K562 (cell line): ENCODE measurements at regions not wholly inside any gene's neighbourhood (a gene's known extent, or its start where the extent isn't known, plus 50 kb on each side); places are given as distances from the start of the nearest gene placed in this dataset.

ENCODE experiments used
- ATAC-seq: fragments of 200-7000 bp; cut with Tn5 transposase; 3 replicates; pipeline ENCODE4 v1.9.1; 2020; ENCODE audit warnings: moderate library complexity
- BruUV-seq: library from RNA; stranded (reverse); fragments of 400-500 nt; replicated peaks from 2 replicates; lab custom pipeline; 2021; lab: Mats Ljungman, UMichigan
- CTCF ChIA-PET: fragments of 300-600 bp; formaldehyde crosslinking; extraction: SDS; loops from one replicate; lab custom pipeline; 2021; ENCODE audit warnings: low intra/inter-chr PET ratio; lab: Yijun Ruan, JAX
- POLR2A ChIA-PET: fragments of 300-600, 350-650 bp; sonication (Branson Sonifier 250); formaldehyde crosslinking; extraction: SDS; loops from one replicate; lab custom pipeline; 2021; ENCODE audit warnings: antibody characterized with exemption, inconsistent platforms; lab: Yijun Ruan, JAX
- DNase-seq, 4 experiments: peaks; one replicate each; pipeline versions ENCODE4 v3.0.0 to v3.0.0-alpha.2; 2011 to 2018; ENCODE audit warnings: low spot score in 3 of 4, mixed read lengths in 3 of 4; ENCODE audit errors: extremely low read depth in 1 of 4
- FAIRE-seq: peaks from 2 replicates; lab custom pipeline; 2011; peaks lifted over from hg19 to GRCh38; lab: Jason Lieb, UNC
- H2AFZ ChIP-seq: 2 replicates; pipeline ENCODE4 v1.6.0; 2011; ENCODE audit warnings: low read depth, low read length, control low read depth, inconsistent platforms
- H3K27ac ChIP-seq: fragments of 200-600 bp; 3 replicates; pipeline ENCODE4 v1.8.0; 2011; ENCODE audit warnings: low read depth, mild to moderate bottlenecking, control low read depth, inconsistent platforms, low read length, moderate library complexity, mixed read lengths; ENCODE audit errors: extremely low read depth
- H3K27me3 ChIP-seq, 2 experiments: fragments of 300-600 bp in 1 of 2; 2 replicates in 1 of 2; 3 replicates in 1 of 2; pipeline versions ENCODE4 v1.6.0 to v1.8.0; 2011; ENCODE audit warnings: inconsistent platforms in 2 of 2, low read length in 2 of 2, mild to moderate bottlenecking in 1 of 2, mixed read lengths in 1 of 2, moderate library complexity in 1 of 2; ENCODE audit not compliant: control insufficient read depth in 2 of 2, insufficient read depth in 2 of 2
- H3K36me3 ChIP-seq: fragments of 300-600 bp; 3 replicates; pipeline ENCODE4 v1.8.0; 2011; ENCODE audit warnings: mild to moderate bottlenecking, low read length, inconsistent platforms; ENCODE audit not compliant: control insufficient read depth, insufficient read depth
- H3K4me1 ChIP-seq, 2 experiments: fragments of 200-600 bp in 1 of 2; replicated peaks in 1 of 2; 2 replicates in 1 of 2; 3 replicates in 1 of 2; pipeline versions ENCODE4 v1.5.1 to v1.8.0; 2011; ENCODE audit warnings: inconsistent platforms in 2 of 2, low read length in 2 of 2, mild to moderate bottlenecking in 1 of 2, mixed read lengths in 1 of 2, moderate library complexity in 1 of 2; ENCODE audit not compliant: control insufficient read depth in 2 of 2, insufficient read depth in 2 of 2
- H3K4me2 ChIP-seq: 2 replicates; pipeline ENCODE4 v1.6.1; 2011; ENCODE audit warnings: low read length, control low read depth, inconsistent platforms, mixed read lengths; ENCODE audit not compliant: insufficient read depth
- H3K4me3 ChIP-seq: fragments of 200-600 bp; sonication (generic), shearing (Covaris generic); 2 replicates; pipeline ENCODE4 v1.5.1; 2016; ENCODE audit warnings: control low read depth, inconsistent platforms
- H3K79me2 ChIP-seq: fragments of 200-600 bp; 3 replicates; pipeline ENCODE4 v1.8.0; 2011; ENCODE audit warnings: low read length, inconsistent platforms; ENCODE audit not compliant: control insufficient read depth, insufficient read depth
- H3K9ac ChIP-seq, 2 experiments: 2 replicates each; pipeline versions ENCODE4 v1.6.0 to v1.6.1; 2011; ENCODE audit warnings: low read depth in 2 of 2, low read length in 2 of 2, control low read depth in 1 of 2, inconsistent platforms in 1 of 2, mild to moderate bottlenecking in 1 of 2, mixed read lengths in 1 of 2; ENCODE audit not compliant: insufficient read depth in 1 of 2
- H3K9me1 ChIP-seq: one replicate; pipeline ENCODE4 v1.6.0; 2011; ENCODE audit warnings: inconsistent platforms, mild to moderate bottlenecking, low read length, moderate library complexity; ENCODE audit not compliant: control insufficient read depth, insufficient read depth
- H3K9me3 ChIP-seq: replicated peaks from 2 replicates; pipeline ENCODE4 v1.5.1; 2011; ENCODE audit warnings: low read depth, low read length, inconsistent platforms; ENCODE audit not compliant: control insufficient read depth, insufficient read depth
- H4K20me1 ChIP-seq: replicated peaks from 2 replicates; pipeline ENCODE4 v1.6.1; 2011; ENCODE audit warnings: low read length, inconsistent platforms, mixed read lengths; ENCODE audit not compliant: control insufficient read depth, insufficient read depth
- CBFA2T2 ChIP-seq: fragments of 450-650 bp; conservative IDR thresholded peaks from 2 replicates; pipeline ENCODE4 v1.6.1; 2017; ENCODE audit warnings: mild to moderate bottlenecking
- CXXC5 ChIP-seq: fragments of 250-450 bp; sonication (Bioruptor Pico); IDR thresholded peaks from 2 replicates; pipeline ENCODE4 v1.8.0; 2022; ENCODE audit warnings: inconsistent platforms, mild to moderate bottlenecking, moderate library complexity
- ELF2 ChIP-seq: fragments of 250-450 bp; sonication (Bioruptor Pico); IDR thresholded peaks from 2 replicates; pipeline ENCODE4 v1.5.0; 2021; ENCODE audit warnings: mild to moderate bottlenecking
- HSF4 ChIP-seq: fragments of 250-450 bp; sonication (Bioruptor Pico); IDR thresholded peaks from 2 replicates; pipeline ENCODE4 v2.1.2; 2022; ENCODE audit warnings: mild to moderate bottlenecking, moderate library complexity, borderline replicate concordance
- MAFK ChIP-seq: IDR thresholded peaks from 2 replicates; pipeline ENCODE4 v1.6.1; 2011; ENCODE audit warnings: low read length, improper control_type of control experiment
- NFATC3 ChIP-seq: fragments of 450-650 bp; IDR thresholded peaks from 2 replicates; pipeline ENCODE4 v1.6.1; 2017; ENCODE audit warnings: mild to moderate bottlenecking
- NR2C1 ChIP-seq, 2 experiments: fragments of 450-650 bp; IDR thresholded peaks; 2 replicates each; pipeline ENCODE4 v1.6.1; 2017; ENCODE audit warnings: mild to moderate bottlenecking in 2 of 2, antibody characterized with exemption in 1 of 2, inconsistent platforms in 1 of 2, missing compliant biosample characterization in 1 of 2, missing genetic modification characterization in 1 of 2
- RBFOX2 ChIP-seq: fragments of 200-400 bp; formaldehyde crosslinking; IDR thresholded peaks from 2 replicates; pipeline ENCODE4 v1.6.1; 2017; ENCODE audit warnings: low read depth, mild to moderate bottlenecking, low read length, moderate library complexity
- RNF219 ChIP-seq: fragments of 250-450 bp; sonication (Bioruptor Pico); IDR thresholded peaks from 2 replicates; pipeline ENCODE4 v1.5.0; 2022; ENCODE audit warnings: mild to moderate bottlenecking
- SMAD4 ChIP-seq: fragments of 250-450 bp; sonication (Bioruptor Pico); conservative IDR thresholded peaks from 2 replicates; pipeline ENCODE4 v1.8.0; 2021; ENCODE audit warnings: inconsistent platforms, mild to moderate bottlenecking, moderate library complexity
- SMARCC2 ChIP-seq: fragments of 450-650 bp; IDR thresholded peaks from 2 replicates; pipeline ENCODE4 v1.6.1; 2017; ENCODE audit warnings: antibody characterized with exemption, moderate library complexity, mild to moderate bottlenecking, low read depth
- ZNF584 ChIP-seq: fragments of 200-800 bp; sonication (Bioruptor generic); IDR thresholded peaks from 2 replicates; pipeline ENCODE4 v1.6.1; 2016; ENCODE audit warnings: low read depth, mild to moderate bottlenecking, missing genetic modification characterization, missing compliant biosample characterization
- WGBS: fragments of 100-300 bp; shearing (Covaris generic); methylation state at CpG from one replicate; pipeline ENCODE4 v1.1.6; 2016; ENCODE audit warnings: low coverage, mixed read lengths; ENCODE audit not compliant: insufficient coverage; ENCODE audit errors: missing lambda C conversion rate; 5-methylcytosine and 5-hydroxymethylcytosine counted together
- in situ Hi-C: fragments of 300-500 bp; cut with MboI; formaldehyde crosslinking; loops from 4 replicates; pipeline ENCODE4 v1.15.0; 2018; ENCODE audit warnings: inconsistent platforms, mixed read lengths
- intact Hi-C: fragments of 100-400 bp; cut with micrococcal nuclease; formaldehyde crosslinking; loops from 2 replicates; pipeline ENCODE4 v1.14.2; 2022

DNA sequence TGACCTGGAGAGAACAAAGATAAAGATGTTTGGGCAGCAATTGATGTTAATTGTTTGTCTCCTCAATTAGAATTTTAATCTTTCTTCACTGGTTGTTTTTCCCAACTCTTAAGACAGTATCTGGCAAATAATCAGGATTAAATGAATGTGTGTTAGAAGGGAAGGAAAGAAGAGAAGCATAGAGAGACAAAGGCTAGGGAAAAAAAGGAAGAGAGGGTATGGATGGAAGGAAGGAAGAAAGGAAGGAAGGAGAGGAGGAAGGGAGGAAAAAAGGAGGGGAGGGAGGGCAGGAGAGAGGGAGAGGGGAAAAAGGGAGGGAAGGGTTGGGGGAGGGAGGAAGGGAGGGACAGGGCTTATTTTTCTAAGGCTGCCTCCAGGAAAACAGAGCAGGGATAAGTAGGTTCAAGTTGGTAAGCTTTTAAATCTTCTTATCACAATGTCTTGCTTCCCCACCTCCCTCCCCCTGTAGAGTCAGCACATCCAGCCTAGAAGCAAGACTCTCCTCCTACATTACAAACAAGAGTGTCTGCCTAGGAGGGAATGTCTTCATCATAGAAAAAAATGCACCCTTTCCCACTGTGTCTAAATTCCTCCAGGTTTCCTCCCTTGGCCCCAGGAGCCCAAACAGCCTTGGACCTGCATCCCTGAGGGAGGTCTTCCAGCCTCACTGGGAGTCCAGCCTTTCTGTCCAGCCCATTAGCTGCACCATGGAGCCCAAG, 447.8 kb upstream of the JARID2 start (continued):
- 0 out of 2 replicates have a peak, but pooled peaks have one; percentile 59 for TF ChIP-seq NFATC3
- no peak for TF ChIP-seq RNF219
- TF ChIP-seq, all 486 proteins: peak for 53

- H4K20me1 ChIP-seq: no peaks in the 10 kb centered on the region
- H3K9me3 ChIP-seq: no peaks in the 10 kb centered on the region
- no peak overlapping the region for H3K4me3 ChIP-seq
- peaks cover 0 to 27% of the 10 kb centered on the region in 2 experiments; a peak in 4 of 5 replicates for H3K4me1 ChIP-seq
- no peaks in the 10 kb centered on the region for H3K79me2 ChIP-seq
- intact Hi-C loops: loop anchor here (5.0 kb wide), 1 partner anchor 66 kb away; no protein-coding TSS in a partner anchor
- H3K36me3 ChIP-seq: no peaks in the 10 kb centered on the region
- H3K9ac ChIP-seq: peak overlapping the region in 1 of 2 experiments; percentile 2; a peak in 1 of 4 replicates
- FAIRE-seq (no peak), ATAC-seq (no peak), DNase-seq (no peak)
- in situ Hi-C loops: no loop called here
- POLR2A ChIA-PET: interaction anchor here (0.7 to 1.2 kb wide), 3 partner anchors 14 to 21 kb away, joined by 3 to 4 read pairs (median 4); no protein-coding TSS in a partner anchor
- WGBS: 42% methylated on average over 4 of the region's 4 CpGs
- H3K4me2 ChIP-seq: no peak overlapping the region; the same call in 1 of the 2 replicates
- BruUV-seq: no TSS peak
- H3K9me1 ChIP-seq: no peaks in the 10 kb centered on the region
- CTCF ChIA-PET: no interaction called here
- H2AFZ ChIP-seq: peak overlapping the region; percentile 34; the same call in 1 of the 2 replicates
- TF ChIP-seq CXXC5 (CRISPR knock-in tag): 0 out of 2 replicates have a peak, but pooled peaks have one; percentile 0
- no peak for TF ChIP-seq CBFA2T2
- 0 out of 2 replicates have a peak, but pooled peaks have one; percentile 10 for TF ChIP-seq SMAD4 (CRISPR knock-in tag)
- no peak for TF ChIP-seq MAFK
- TF ChIP-seq RBFOX2: 0 out of 2 replicates have a peak, but pooled peaks have one; percentile 27
- peak; percentile 56; the same call in 1 of the 2 replicates for TF ChIP-seq ELF2 (CRISPR knock-in tag)
- no peak for TF ChIP-seq HSF4
- no peak for TF ChIP-seq NR2C1 (IDR thresholded peaks at IDR 0.05)
- 0 out of 2 replicates have a peak, but pooled peaks have one; percentile 11 for TF ChIP-seq NR2C1 (tag; IDR thresholded peaks at IDR 0.05)
- 0 out of 2 replicates have a peak, but pooled peaks have one; percentile 27 for TF ChIP-seq ZNF584 (CRISPR knock-in tag)
- no peak for TF ChIP-seq SMARCC2
- no peak overlapping the region for H3K27ac ChIP-seq
- no peaks in the 10 kb centered on the region for H3K27me3 ChIP-seq
These were observed 447.3 kb upstream of the JARID2 start for GRCh38 chr6:14798594-14798982.
